SK-N-SH (cell line): ENCODE measurements at regions not wholly inside any gene's neighbourhood (a gene's known extent, or its start where the extent isn't known, plus 50 kb on each side); places are given as distances from the start of the nearest gene placed in this dataset.

Experiments used
- CTCF ChIA-PET: fragments of 300-600, 350-600 bp; formaldehyde crosslinking; extraction: SDS; loops from one replicate; lab custom pipeline; 2021; lab: Yijun Ruan, JAX
- POLR2A ChIA-PET: fragments of 350-600 bp; sonication (Branson Sonifier 250); formaldehyde crosslinking; extraction: SDS; loops from one replicate; lab custom pipeline; 2020; ENCODE audit warnings: antibody characterized with exemption, inconsistent platforms; lab: Yijun Ruan, JAX
- DNase-seq: peaks from one replicate; pipeline ENCODE4 v3.0.0; 2012
- H2AFZ ChIP-seq: fragments of 200-600 bp; sonication (generic); 2 replicates; pipeline ENCODE4 v1.8.1; 2016; ENCODE audit warnings: antibody characterized with exemption, mild to moderate bottlenecking, low read depth
- H3F3A ChIP-seq: fragments of 200-600 bp; sonication (generic); replicated peaks from 2 replicates; pipeline ENCODE3; 2016; ENCODE audit warnings: antibody characterized with exemption, mild to moderate bottlenecking; ENCODE audit not compliant: insufficient read depth
- H3K27ac ChIP-seq, 2 experiments: fragments of 200-500 bp in 1 of 2; fragments of 200-600 bp in 1 of 2; sonication (Bioruptor generic) in 1 of 2; sonication (generic), shearing (Covaris generic) in 1 of 2; 2 replicates each; pipeline versions ENCODE4 v1.5.1 to v1.6.1; 2014 to 2016; ENCODE audit warnings: low read depth in 2 of 2, inconsistent platforms in 1 of 2, low read length in 1 of 2, mild to moderate bottlenecking in 1 of 2, mixed read lengths in 1 of 2
- H3K27me3 ChIP-seq: fragments of 200-600 bp; sonication (generic), shearing (Covaris generic); 2 replicates; pipeline ENCODE4 v1.6.1; 2016; ENCODE audit warnings: mixed run types; ENCODE audit not compliant: insufficient read depth
- H3K36me3 ChIP-seq, 2 experiments: fragments of 200-500 bp in 1 of 2; fragments of 200-600 bp in 1 of 2; sonication (Bioruptor generic) in 1 of 2; sonication (generic) in 1 of 2; replicated peaks in 1 of 2; 2 replicates each; pipeline versions ENCODE3 to v1.5.1; 2014 to 2016; ENCODE audit warnings: low read length in 1 of 2, mild to moderate bottlenecking in 1 of 2; ENCODE audit not compliant: insufficient read depth in 2 of 2, control insufficient read depth in 1 of 2
- H3K4me1 ChIP-seq, 2 experiments: fragments of 200-500 bp in 1 of 2; fragments of 200-600 bp in 1 of 2; sonication (Bioruptor generic) in 1 of 2; sonication (generic), shearing (Covaris generic) in 1 of 2; 2 replicates each; pipeline versions ENCODE4 v1.5.1 to v1.6.1; 2014 to 2016; ENCODE audit warnings: low read depth in 1 of 2, low read length in 1 of 2, mixed run types in 1 of 2; ENCODE audit not compliant: insufficient read depth in 2 of 2, control insufficient read depth in 1 of 2
- H3K4me2 ChIP-seq: fragments of 200-600 bp; sonication (generic), shearing (Covaris generic); 2 replicates; pipeline ENCODE4 v1.6.1; 2017; ENCODE audit warnings: mixed run types
- H3K4me3 ChIP-seq, 2 experiments: fragments of 200-500 bp in 1 of 2; fragments of 200-600 bp in 1 of 2; sonication (Bioruptor generic) in 1 of 2; sonication (generic), shearing (Covaris generic) in 1 of 2; 2 replicates each; pipeline versions ENCODE4 v1.5.1 to v1.8.1; 2014 to 2016; ENCODE audit warnings: low read depth in 2 of 2, inconsistent platforms in 1 of 2, low read length in 1 of 2, mild to moderate bottlenecking in 1 of 2, mixed read lengths in 1 of 2, moderate library complexity in 1 of 2
- H3K79me2 ChIP-seq: fragments of 200-600 bp; sonication (generic); 2 replicates; pipeline ENCODE4 v1.8.1; 2017; ENCODE audit warnings: mild to moderate bottlenecking; ENCODE audit not compliant: insufficient read depth
- H3K9ac ChIP-seq: fragments of 200-600 bp; sonication (generic); 2 replicates; pipeline ENCODE4 v1.6.1; 2017; ENCODE audit warnings: mixed run types
- H3K9me2 ChIP-seq: fragments of 200-600 bp; sonication (generic); 2 replicates; pipeline ENCODE4 v1.6.1; 2017; ENCODE audit warnings: mixed run types
- H3K9me3 ChIP-seq: fragments of 200-600 bp; sonication (generic); 2 replicates; pipeline ENCODE4 v1.6.1; 2017; ENCODE audit warnings: mixed run types, mild to moderate bottlenecking, moderate library complexity
- H4K20me1 ChIP-seq: fragments of 200-600 bp; sonication (generic); 2 replicates; pipeline ENCODE4 v1.6.1; 2017; ENCODE audit warnings: mild to moderate bottlenecking, mixed run types; ENCODE audit not compliant: insufficient read depth
- FOSL2 ChIP-seq: IDR thresholded peaks from 2 replicates; pipeline ENCODE4 v1.4.0; 2012; ENCODE audit warnings: low read depth, mild to moderate bottlenecking, moderate library complexity, borderline replicate concordance
- FOXJ3 ChIP-seq: sonication (generic); formaldehyde crosslinking; IDR thresholded peaks from 2 replicates; pipeline ENCODE4 v1.5.1; 2020; ENCODE audit warnings: mild to moderate bottlenecking, missing genetic modification reagents
- FOXM1 ChIP-seq: IDR thresholded peaks from 2 replicates; pipeline ENCODE4 v1.4.0; 2012; ENCODE audit warnings: low read depth, mild to moderate bottlenecking
- GABPA ChIP-seq: IDR thresholded peaks from 2 replicates; pipeline ENCODE4 v1.4.0; 2012; ENCODE audit warnings: low read depth, mild to moderate bottlenecking
- GATA2 ChIP-seq: sonication (generic); formaldehyde crosslinking; IDR thresholded peaks from 2 replicates; pipeline ENCODE4 v1.5.0; 2020; ENCODE audit warnings: mild to moderate bottlenecking, missing genetic modification reagents
- IRF3 ChIP-seq: fragments of 150-350 bp; IDR thresholded peaks from 2 replicates; pipeline ENCODE4 v1.6.1; 2016; ENCODE audit warnings: mild to moderate bottlenecking, low read depth, low read length
- NFIC ChIP-seq: IDR thresholded peaks from 2 replicates; pipeline ENCODE4 v1.4.0; 2012; ENCODE audit warnings: borderline replicate concordance
- RAD21 ChIP-seq: IDR thresholded peaks from 2 replicates; pipeline ENCODE4 v1.6.1; 2012; ENCODE audit warnings: mild to moderate bottlenecking, low read length
- RCOR1 ChIP-seq: fragments of 150-350 bp; IDR thresholded peaks from 2 replicates; pipeline ENCODE4 v1.6.1; 2017; ENCODE audit warnings: antibody characterized with exemption, low read length
- REST ChIP-seq: IDR thresholded peaks from 2 replicates; pipeline ENCODE4 v1.6.1; 2012; ENCODE audit warnings: mild to moderate bottlenecking, low read depth, low read length, moderate library complexity
- SIN3A ChIP-seq: IDR thresholded peaks from 2 replicates; pipeline ENCODE4 v1.6.1; 2012; ENCODE audit warnings: low read depth, mild to moderate bottlenecking, low read length, moderate library complexity, borderline replicate concordance
- TCF12 ChIP-seq: IDR thresholded peaks from 2 replicates; pipeline ENCODE4 v1.4.0; 2012
- TEAD4 ChIP-seq: IDR thresholded peaks from 2 replicates; pipeline ENCODE4 v1.4.0; 2012; ENCODE audit warnings: mild to moderate bottlenecking, borderline replicate concordance; ENCODE audit not compliant: insufficient read depth
- USF2 ChIP-seq: fragments of 150-350 bp; IDR thresholded peaks from 2 replicates; pipeline ENCODE4 v1.6.1; 2017; ENCODE audit warnings: antibody characterized with exemption, low read length, low read depth, borderline replicate concordance
- YY1 ChIP-seq: IDR thresholded peaks from 2 replicates; pipeline ENCODE4 v1.4.0; 2012; ENCODE audit warnings: low read depth, mild to moderate bottlenecking
- ZBTB33 ChIP-seq: IDR thresholded peaks from 2 replicates; pipeline ENCODE4 v1.4.0; 2012; ENCODE audit warnings: low read depth, borderline replicate concordance
- WGBS: methylation state at CpG from one replicate; pipeline ENCODE4 v1.1.6; 2017; ENCODE audit warnings: low lambda C conversion rate; 5-methylcytosine and 5-hydroxymethylcytosine counted together

- TF ChIP-seq REST = no peak
- no peak for TF ChIP-seq RCOR1
Measured at GRCh38 chrX:46140272-46140671, 404.9 kb downstream of the ZNF674 start (continued).

GRCh38 chrX:46130247-46130646 lies 415.0 kb downstream of the ZNF674 start:
- no peak overlapping the region; the same call in 1 of the 2 replicates for H2AFZ ChIP-seq
- no peaks in the 10 kb centered on the region for H3K9me3 ChIP-seq
- H3K36me3 ChIP-seq = no peaks in the 10 kb centered on the region
- H3K9ac ChIP-seq = no peak overlapping the region
- no peak overlapping the region for H3K4me2 ChIP-seq
- no peak for DNase-seq
- no peaks in the 10 kb centered on the region for H3K9me2 ChIP-seq
- H3K79me2 ChIP-seq = no peaks in the 10 kb centered on the region
- no peaks in the 10 kb centered on the region for H3F3A ChIP-seq
- 0 out of 2 replicates have a peak, but pooled peaks cover 3% of the 10 kb centered on the region for H3K27me3 ChIP-seq
- ChIA-PET CTCF (no interaction called here), POLR2A (no interaction called here)
- no peak overlapping the region for H3K27ac ChIP-seq
- TF ChIP-seq TCF12 (no peak), IRF3 (no peak), NFIC (no peak), GABPA (no peak), USF2 (no peak), FOXJ3 (CRISPR knock-in tag) (no peak), FOSL2 (no peak), SIN3A (no peak), GATA2 (CRISPR knock-in tag) (no peak), TEAD4 (no peak), REST (no peak), RAD21 (no peak), FOXM1 (no peak), YY1 (no peak), ZBTB33 (no peak)
- H3K4me3 ChIP-seq = no peak overlapping the region
- 5% methylated on average over 6 of the region's 6 CpGs for WGBS
- H4K20me1 ChIP-seq = no peaks in the 10 kb centered on the region
- H3K4me1 ChIP-seq = no peaks in the 10 kb centered on the region
